ENCODE measurements at regions not wholly inside any gene's neighbourhood (a gene's known extent, or its start where the extent isn't known, plus 50 kb on each side); places are given as distances from the start of the nearest gene placed in this dataset.

GRCh38 chr9:90035471-90035870 lies 430.7 kb downstream of the GADD45G start:
- Histone ChIP-seq H3K27me3 (ENCODE audit: insufficient read depth) (no peaks in the 10 kb centered on the region), H3K9me2 (ENCODE audit: insufficient read depth) (peaks cover 6% of the 10 kb centered on the region; the same call in 1 of the 2 replicates), H3F3A (replicated peaks; ENCODE audit: low read depth) (no peaks in the 10 kb centered on the region), H2AFZ (no peak overlapping the region), H3K36me3 (ENCODE audit: insufficient read depth) (no peaks in the 10 kb centered on the region), H3K4me2 (no peak overlapping the region), H3K4me3 (no peak overlapping the region), H3K4me1 (ENCODE audit: insufficient read depth) (peaks cover 17% of the 10 kb centered on the region), H4K20me1 (replicated peaks; ENCODE audit: insufficient read depth) (no peaks in the 10 kb centered on the region), H3K27ac (ENCODE audit: low read depth) (no peak overlapping the region), H3K79me2 (replicated peaks; ENCODE audit: insufficient read depth) (no peaks in the 10 kb centered on the region)
- peaks cover 19% of the 10 kb centered on the region for H3K4me1 Mint-ChIP-seq
- no peak overlapping the region for H3K27ac Mint-ChIP-seq
- H3K4me3 Mint-ChIP-seq = no peak overlapping the region
- no peak for ATAC-seq
- no peaks in the 10 kb centered on the region for H3K9me3 Mint-ChIP-seq
- no peak for DNase-seq (ENCODE audit: low spot score)
- H3K27me3 Mint-ChIP-seq (ENCODE audit: insufficient read depth, low read depth, poor library complexity) = peaks cover 3% of the 10 kb centered on the region
- no peaks in the 10 kb centered on the region for H3K36me3 Mint-ChIP-seq (ENCODE audit: low read depth)
- TF ChIP-seq ZNF462 (CRISPR knock-in tag; IDR thresholded peaks at IDR 0.05) (no peak), NANOG (IDR thresholded peaks at IDR 0.05; ENCODE audit: borderline replicate concordance) (no peak), CREB1 (CRISPR knock-in tag; IDR thresholded peaks at IDR 0.05; ENCODE audit: low read depth) (no peak), JUNB (IDR thresholded peaks at IDR 0.05; ENCODE audit: unreplicated experiment) (no peak), ZNF331 (CRISPR knock-in tag; IDR thresholded peaks at IDR 0.05; ENCODE audit: low read depth) (no peak), ETS1 (IDR thresholded peaks at IDR 0.05) (no peak), ZNF114 (CRISPR knock-in tag; IDR thresholded peaks at IDR 0.05) (no peak), REST (IDR thresholded peaks at IDR 0.05; ENCODE audit: unreplicated experiment) (no peak), EZH2 (IDR thresholded peaks at IDR 0.05; ENCODE audit: low read depth, unreplicated experiment) (no peak), STAT1 (IDR thresholded peaks at IDR 0.05; ENCODE audit: unreplicated experiment) (no peak), CTCF (conservative IDR thresholded peaks at IDR 0.05; ENCODE audit: low read depth in 2 of 2) (no peak), POLR2AphosphoS5 (IDR thresholded peaks at IDR 0.05; ENCODE audit: low read depth) (no peak), EZH2phosphoT487 (IDR thresholded peaks at IDR 0.05; ENCODE audit: unreplicated experiment) (no peak)

Measured in GM23338 (cell line).